Activated naive CD8-positive, alpha-beta T cell (primary cell): ENCODE measurements at regions not wholly inside any gene's neighbourhood (a gene's known extent, or its start where the extent isn't known, plus 50 kb on each side); places are given as distances from the start of the nearest gene placed in this dataset.

Experiments used
- H3K27ac Mint-ChIP-seq: one replicate; pipeline ENCODE4 v1.8.0; 2021; ENCODE audit warnings: mixed read lengths
- H3K27me3 Mint-ChIP-seq: one replicate; pipeline ENCODE4 v1.8.0; 2021; ENCODE audit warnings: mixed read lengths
- H3K36me3 Mint-ChIP-seq: one replicate; pipeline ENCODE4 v1.8.0; 2021; ENCODE audit warnings: mixed read lengths
- H3K4me1 Mint-ChIP-seq: one replicate; pipeline ENCODE4 v1.8.0; 2021; ENCODE audit warnings: low read depth, mixed read lengths
- H3K4me3 Mint-ChIP-seq: one replicate; pipeline ENCODE4 v1.8.0; 2021; ENCODE audit warnings: mild to moderate bottlenecking, mixed read lengths
- H3K9me3 Mint-ChIP-seq: one replicate; pipeline ENCODE4 v1.8.0; 2021; ENCODE audit warnings: low read depth, mixed read lengths

GRCh38 chr21:28834335-28835238 lies 158.1 kb downstream of the LTN1 start:
- Mint-ChIP-seq H3K27ac (peak overlapping the region; percentile 52), H3K4me3 (peak overlapping the region; percentile 20), H3K4me1 (peaks cover 81% of the 10 kb centered on the region), H3K9me3 (peaks cover under 1% of the 10 kb centered on the region), H3K27me3 (no peaks in the 10 kb centered on the region), H3K36me3 (peaks cover 4% of the 10 kb centered on the region)

DNA sequence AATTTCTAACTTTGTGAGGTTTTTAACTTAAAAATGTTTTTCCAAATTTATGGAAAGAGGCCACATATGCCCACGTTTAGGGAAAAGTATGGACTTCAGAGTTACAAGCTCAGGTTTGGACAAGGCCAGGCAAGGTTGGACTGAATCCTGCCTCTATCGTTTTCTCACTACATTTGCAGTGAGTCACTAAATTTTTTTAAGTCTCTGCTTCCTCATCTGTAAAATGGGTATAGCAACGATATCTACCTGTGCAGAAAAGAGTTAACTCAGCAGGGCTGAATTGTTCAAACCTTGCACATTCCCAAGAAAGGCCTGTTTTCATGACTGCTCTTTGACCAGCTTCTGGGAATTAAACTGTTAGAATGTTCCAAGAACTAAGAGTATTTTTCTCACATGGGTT lies 159.1 kb downstream of the LTN1 start:
- Mint-ChIP-seq H3K9me3 (no peaks in the 10 kb centered on the region), H3K27ac (no peak overlapping the region), H3K36me3 (peaks cover 4% of the 10 kb centered on the region), H3K4me1 (peaks cover 79% of the 10 kb centered on the region), H3K27me3 (no peaks in the 10 kb centered on the region), H3K4me3 (no peak overlapping the region)

DNA sequence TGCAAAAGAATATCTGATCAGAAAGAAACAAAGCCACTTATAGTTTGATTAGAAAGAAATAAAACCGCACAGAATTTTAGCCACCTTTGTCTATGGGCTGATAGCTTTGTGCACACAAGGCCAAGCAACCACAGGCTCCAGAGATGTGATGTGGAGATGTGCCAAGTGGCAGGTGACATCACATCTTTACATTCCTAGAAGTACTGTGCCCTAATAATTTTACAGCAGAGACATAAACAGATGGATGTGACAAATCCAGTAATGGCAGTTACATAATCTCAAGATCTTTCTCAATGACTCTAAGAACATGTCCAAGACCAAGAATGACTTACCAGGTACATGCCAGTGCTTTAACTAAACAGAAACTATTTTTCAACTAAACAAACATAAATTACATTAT lies 159.5 kb downstream of the LTN1 start:
- Mint-ChIP-seq H3K27me3 (no peaks in the 10 kb centered on the region), H3K4me1 (peaks cover 78% of the 10 kb centered on the region), H3K9me3 (no peaks in the 10 kb centered on the region), H3K36me3 (peaks cover 4% of the 10 kb centered on the region), H3K27ac (no peak overlapping the region), H3K4me3 (peak overlapping the region; percentile 61)

DNA sequence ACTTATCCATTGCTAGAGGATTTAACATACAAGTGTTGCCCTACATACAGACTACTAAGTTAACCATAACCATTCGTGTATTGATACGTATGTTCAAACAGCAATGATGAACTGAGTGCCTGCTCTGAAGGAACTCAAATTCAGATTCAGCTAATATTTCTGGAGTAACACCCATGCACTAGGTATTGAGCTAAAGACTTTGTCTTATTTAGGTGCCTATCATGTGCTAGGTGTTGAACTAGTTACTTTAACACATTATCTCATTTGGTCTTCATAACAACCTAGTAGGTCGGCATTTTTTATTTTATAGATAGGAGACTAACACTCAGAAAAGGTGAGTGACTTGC lies 160.0 kb downstream of the LTN1 start:
- H3K27ac Mint-ChIP-seq, result peak overlapping the region; percentile 54
- peaks cover 4% of the 10 kb centered on the region for H3K36me3 Mint-ChIP-seq
- H3K4me3 Mint-ChIP-seq, result peak overlapping the region; percentile 61
- no peaks in the 10 kb centered on the region for H3K27me3 Mint-ChIP-seq
- H3K9me3 Mint-ChIP-seq, result no peaks in the 10 kb centered on the region
- peaks cover 74% of the 10 kb centered on the region for H3K4me1 Mint-ChIP-seq

DNA sequence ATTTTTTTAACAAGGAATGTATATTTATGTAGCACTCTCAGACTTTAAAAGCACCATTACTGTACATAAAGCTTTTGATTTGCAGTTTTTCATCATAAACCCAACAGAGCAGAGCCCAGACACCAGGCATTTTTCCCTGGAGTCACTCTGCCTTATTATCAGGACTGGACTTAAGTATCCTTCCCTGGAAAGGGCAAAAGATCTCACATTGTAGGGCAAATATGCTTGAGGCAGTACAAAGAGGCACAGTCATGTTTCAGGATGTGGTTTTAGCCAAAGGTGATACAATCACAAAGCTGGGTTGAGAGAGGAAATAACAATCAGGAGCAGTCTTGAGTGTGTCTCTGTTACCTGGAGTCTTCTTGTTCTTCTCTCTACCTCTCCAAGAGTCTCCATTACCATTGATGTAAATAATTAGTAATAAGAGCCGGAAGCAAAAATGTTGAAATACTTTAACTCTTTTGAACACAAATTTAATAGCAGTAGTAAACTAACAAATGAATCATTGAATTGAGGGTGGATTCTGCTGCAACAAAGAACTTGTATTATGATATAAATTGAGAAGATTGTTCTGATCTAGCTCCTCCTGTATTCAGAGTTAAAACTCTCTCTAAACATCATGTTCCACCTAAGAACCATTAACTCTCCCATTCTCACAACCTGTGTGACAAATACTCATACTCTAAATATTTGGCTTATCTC lies 160.5 kb downstream of the LTN1 start:
- H3K9me3 Mint-ChIP-seq, result no peaks in the 10 kb centered on the region
- peak overlapping the region; percentile 54 for H3K27ac Mint-ChIP-seq
- H3K36me3 Mint-ChIP-seq, result peaks cover 4% of the 10 kb centered on the region
- H3K4me1 Mint-ChIP-seq, result peaks cover 74% of the 10 kb centered on the region
- no peaks in the 10 kb centered on the region for H3K27me3 Mint-ChIP-seq
- H3K4me3 Mint-ChIP-seq, result peak overlapping the region; percentile 61

DNA sequence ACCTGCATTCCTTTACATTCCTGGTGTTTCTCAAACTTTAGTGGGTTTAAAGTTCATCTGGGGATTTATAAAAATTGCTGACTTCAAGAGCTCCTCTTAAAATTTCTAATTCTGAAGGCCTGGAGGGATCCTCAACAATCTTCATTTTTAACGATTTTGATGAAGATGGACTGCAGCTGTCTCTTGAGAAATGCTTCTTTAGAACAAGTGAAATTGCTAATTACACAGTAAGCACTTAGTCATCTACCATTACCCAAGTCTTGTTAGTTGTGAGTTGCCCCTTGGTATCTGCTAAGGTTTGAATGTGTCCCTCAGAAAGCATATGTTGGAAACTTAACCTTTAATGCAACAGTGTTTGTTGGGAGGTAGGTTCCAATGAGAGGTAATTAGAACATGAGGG lies 163.7 kb downstream of the LTN1 start:
- H3K4me1 Mint-ChIP-seq, result peaks cover 46% of the 10 kb centered on the region

GRCh38 chr21:28828021-28828420 lies 164.7 kb downstream of the LTN1 start:
- no peaks in the 10 kb centered on the region for H3K9me3 Mint-ChIP-seq
- no peaks in the 10 kb centered on the region for H3K27me3 Mint-ChIP-seq
- H3K4me1 Mint-ChIP-seq, result peaks cover 37% of the 10 kb centered on the region
- no peak overlapping the region for H3K27ac Mint-ChIP-seq
- H3K4me3 Mint-ChIP-seq, result no peak overlapping the region
- peaks cover 7% of the 10 kb centered on the region for H3K36me3 Mint-ChIP-seq

More for the DNA sequence above, 163.7 kb downstream of the LTN1 start:
- no peaks in the 10 kb centered on the region for H3K27me3 Mint-ChIP-seq
- no peak overlapping the region for H3K4me3 Mint-ChIP-seq
- peaks cover 7% of the 10 kb centered on the region for H3K36me3 Mint-ChIP-seq
- no peaks in the 10 kb centered on the region for H3K9me3 Mint-ChIP-seq
- no peak overlapping the region for H3K27ac Mint-ChIP-seq

- Mint-ChIP-seq H3K4me1 (peaks cover 31% of the 10 kb centered on the region), H3K36me3 (peaks cover 7% of the 10 kb centered on the region), H3K27ac (no peak overlapping the region), H3K27me3 (no peaks in the 10 kb centered on the region), H3K9me3 (no peaks in the 10 kb centered on the region), H3K4me3 (no peak overlapping the region)
Measured at GRCh38 chr21:28827422-28827821, 165.3 kb downstream of the LTN1 start.

DNA sequence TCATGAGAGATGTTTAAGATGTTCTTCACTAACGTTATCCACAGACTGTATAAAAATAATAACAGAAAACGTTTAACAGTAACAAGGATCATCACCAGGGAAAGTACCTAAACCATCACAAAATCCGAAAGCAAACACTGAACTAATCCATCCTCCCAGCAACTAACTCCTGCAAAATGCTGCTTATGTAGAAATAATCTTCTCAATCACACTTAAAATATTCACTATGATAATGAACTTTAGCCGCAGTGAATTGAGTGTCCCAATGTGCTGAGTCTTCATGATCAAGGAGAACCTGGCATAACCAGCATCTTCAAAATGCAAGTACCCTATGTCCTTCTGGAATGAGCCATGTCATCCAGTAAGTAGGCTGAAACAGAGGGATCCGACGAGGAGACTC lies 166.1 kb downstream of the LTN1 start:
- Mint-ChIP-seq H3K27me3 (no peaks in the 10 kb centered on the region), H3K36me3 (peaks cover 7% of the 10 kb centered on the region), H3K27ac (no peak overlapping the region), H3K9me3 (no peaks in the 10 kb centered on the region), H3K4me3 (no peak overlapping the region), H3K4me1 (peaks cover 22% of the 10 kb centered on the region)

- H3K27me3 Mint-ChIP-seq, result no peaks in the 10 kb centered on the region
- H3K4me3 Mint-ChIP-seq, result no peak overlapping the region
- H3K36me3 Mint-ChIP-seq, result peaks cover 11% of the 10 kb centered on the region
- H3K4me1 Mint-ChIP-seq, result peaks cover 19% of the 10 kb centered on the region
- H3K9me3 Mint-ChIP-seq, result no peaks in the 10 kb centered on the region
- H3K27ac Mint-ChIP-seq, result no peak overlapping the region
Measured at GRCh38 chr21:28826021-28826420, 166.7 kb downstream of the LTN1 start.

- H3K4me1 Mint-ChIP-seq, result peaks cover 9% of the 10 kb centered on the region
Measured at GRCh38 chr21:28823429-28823828, 169.2 kb downstream of the LTN1 start.

GRCh38 chr21:28822486-28823335 lies 170.0 kb downstream of the LTN1 start:
- no peak overlapping the region for H3K4me3 Mint-ChIP-seq
- H3K36me3 Mint-ChIP-seq, result peaks cover 11% of the 10 kb centered on the region
- H3K27me3 Mint-ChIP-seq, result no peaks in the 10 kb centered on the region
- H3K27ac Mint-ChIP-seq, result no peak overlapping the region
- H3K4me1 Mint-ChIP-seq, result peaks cover 8% of the 10 kb centered on the region
- no peaks in the 10 kb centered on the region for H3K9me3 Mint-ChIP-seq

More at GRCh38 chr21:28823429-28823828, 169.2 kb downstream of the LTN1 start:
- Mint-ChIP-seq H3K36me3 (peaks cover 9% of the 10 kb centered on the region), H3K27ac (no peak overlapping the region), H3K4me3 (no peak overlapping the region), H3K27me3 (no peaks in the 10 kb centered on the region), H3K9me3 (no peaks in the 10 kb centered on the region)

DNA sequence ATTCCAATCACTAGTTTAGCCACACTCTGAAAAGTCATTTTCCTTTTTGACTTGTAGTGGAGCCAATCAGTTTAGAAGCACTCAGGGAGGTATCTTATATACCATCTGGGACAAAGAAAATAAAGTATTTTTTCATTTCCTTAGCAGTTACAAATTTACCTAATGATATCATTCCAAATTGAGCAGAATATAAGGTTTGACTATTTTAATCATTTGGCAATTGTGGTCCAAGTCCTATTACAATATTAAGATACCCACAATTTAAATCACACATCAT lies 170.6 kb downstream of the LTN1 start:
- H3K9me3 Mint-ChIP-seq, result no peaks in the 10 kb centered on the region
- H3K4me3 Mint-ChIP-seq, result no peak overlapping the region
- peaks cover 2% of the 10 kb centered on the region for H3K4me1 Mint-ChIP-seq
- no peak overlapping the region for H3K27ac Mint-ChIP-seq
- H3K27me3 Mint-ChIP-seq, result no peaks in the 10 kb centered on the region
- peaks cover 15% of the 10 kb centered on the region for H3K36me3 Mint-ChIP-seq

DNA sequence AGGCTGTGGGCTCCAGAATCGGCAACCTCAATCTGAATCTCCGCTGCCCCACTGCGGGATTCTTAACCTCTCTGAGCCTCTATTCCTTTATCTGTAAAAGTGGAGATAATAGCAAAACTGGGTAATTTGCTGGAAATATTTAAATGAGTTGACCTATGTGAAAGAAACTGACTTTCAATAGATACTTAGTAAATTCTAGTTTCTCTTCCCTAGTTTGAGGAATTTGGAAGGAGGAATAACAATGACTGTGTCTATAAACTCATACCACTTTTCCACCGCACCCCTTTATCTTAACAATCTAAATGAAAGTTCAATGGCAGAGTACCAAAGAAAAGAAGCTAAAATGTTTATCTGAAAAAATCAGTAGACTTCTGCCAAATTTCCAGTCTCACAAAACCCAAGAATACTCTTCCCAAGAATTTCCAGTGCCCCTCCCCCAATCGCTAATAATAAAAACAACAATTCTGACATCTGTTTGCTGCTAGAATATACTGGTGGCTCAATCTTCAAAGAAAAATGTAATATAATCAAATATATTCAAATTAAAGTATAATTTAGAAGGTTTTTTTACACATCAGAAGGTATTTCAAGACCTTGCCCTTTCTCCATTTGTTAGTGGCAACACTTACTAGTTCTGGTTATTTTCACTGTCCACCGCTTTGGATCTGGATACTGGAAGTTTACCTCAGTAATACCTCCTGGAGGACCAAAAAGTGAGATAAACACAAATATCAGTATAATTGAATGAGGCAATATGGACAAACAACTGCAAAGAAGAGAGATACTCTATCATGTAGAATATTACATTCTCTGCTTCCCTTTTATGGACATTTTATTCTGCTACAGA lies 171.2 kb downstream of the LTN1 start:
- Mint-ChIP-seq H3K4me3 (no peak overlapping the region), H3K27ac (no peak overlapping the region), H3K27me3 (no peaks in the 10 kb centered on the region), H3K36me3 (peaks cover 13% of the 10 kb centered on the region), H3K4me1 (peaks cover 2% of the 10 kb centered on the region), H3K9me3 (no peaks in the 10 kb centered on the region)
